ENCODE measurements at regions not wholly inside any gene's neighbourhood (a gene's known extent, or its start where the extent isn't known, plus 50 kb on each side); places are given as distances from the start of the nearest gene placed in this dataset.

- TF ChIP-seq ZFX (IDR thresholded peaks at IDR 0.05; ENCODE audit: borderline replicate concordance) (no peak), CTCF (IDR thresholded peaks at IDR 0.05) (no peak)
These were observed 78.8 kb downstream of the C18orf54 start for GRCh38 chr18:54436501-54436900.
